COR-L47 (cell line): ENCODE measurements at regions not wholly inside any gene's neighbourhood (a gene's known extent, or its start where the extent isn't known, plus 50 kb on each side); places are given as distances from the start of the nearest gene placed in this dataset.
"Not testable (repeated sequence)": the region's sequence is repeated elsewhere in the genome, so short reads cannot be mapped to it uniquely, and the experiment has no call there.

ENCODE experiments used
- DNase-seq: peaks from one replicate; lab custom pipeline; 2025; lab: John Stamatoyannopoulos, UW

DNA sequence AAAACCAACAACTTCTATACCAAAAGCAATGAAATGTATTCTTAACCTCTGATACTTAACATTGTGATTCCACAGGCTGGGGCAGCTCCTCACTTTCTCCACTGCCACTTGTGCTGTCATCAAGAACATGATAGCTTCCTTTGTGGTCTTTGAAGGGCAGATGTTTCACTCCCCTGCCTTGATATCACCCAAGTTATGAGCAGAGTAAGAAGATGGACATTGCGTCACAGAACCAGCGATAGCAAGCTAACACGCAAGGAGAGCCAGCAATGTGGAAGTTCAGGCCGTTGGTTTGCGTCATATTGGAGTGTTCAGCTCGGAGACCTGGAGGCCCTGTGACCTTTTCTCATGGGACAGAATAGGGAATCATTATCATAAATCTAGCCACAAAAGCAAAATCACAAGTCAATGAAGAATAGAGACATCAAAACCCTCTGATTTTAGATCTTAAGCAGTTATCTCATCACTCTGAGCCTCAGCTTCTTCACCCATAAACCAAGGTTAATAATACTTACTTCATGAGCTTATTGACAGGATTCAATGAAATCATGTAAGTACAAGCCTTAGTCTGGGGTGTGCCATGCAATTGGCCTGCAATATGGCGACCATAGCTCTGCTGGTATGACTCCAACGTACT is 183.8 kb upstream of the THBS1 start:
- no peak for DNase-seq

DNA sequence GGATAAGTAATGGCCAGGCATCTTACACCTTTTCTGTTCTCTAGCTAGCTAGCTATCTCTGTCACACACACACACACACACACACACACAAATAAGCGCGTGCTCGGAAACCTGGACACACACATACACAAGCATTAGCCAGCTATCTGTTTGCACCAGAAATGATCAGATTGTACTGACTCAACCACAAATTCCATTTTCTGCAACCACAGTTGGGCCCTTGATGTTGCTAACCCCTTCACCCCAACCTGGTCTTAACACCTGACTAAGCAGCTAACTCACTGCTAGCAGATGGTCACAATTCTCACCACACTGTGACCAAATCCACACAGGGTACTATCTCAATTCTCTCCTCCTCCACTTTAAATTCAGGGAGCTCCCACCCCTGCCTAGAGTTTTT is 183.0 kb upstream of the THBS1 start:
- no peak for DNase-seq

DNA sequence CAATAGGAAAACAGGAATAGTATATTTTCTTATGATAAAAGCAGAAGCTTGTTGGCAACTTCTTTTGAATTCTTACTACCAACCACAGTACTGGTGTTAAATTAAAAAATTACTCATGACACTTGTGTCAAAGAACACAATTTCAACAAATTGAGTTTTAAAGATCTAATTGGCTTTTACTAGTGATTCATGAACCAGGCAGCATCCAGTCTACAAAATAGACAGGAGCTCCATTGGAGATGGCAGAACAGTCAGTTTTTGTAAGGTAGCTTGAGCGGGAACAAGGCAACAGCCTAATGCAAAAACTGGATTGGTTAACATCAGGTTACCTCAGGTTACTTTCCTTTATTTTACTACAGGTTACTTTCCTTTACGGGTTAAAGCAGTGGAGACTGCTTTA is 181.3 kb upstream of the THBS1 start:
- no peak for DNase-seq

DNA sequence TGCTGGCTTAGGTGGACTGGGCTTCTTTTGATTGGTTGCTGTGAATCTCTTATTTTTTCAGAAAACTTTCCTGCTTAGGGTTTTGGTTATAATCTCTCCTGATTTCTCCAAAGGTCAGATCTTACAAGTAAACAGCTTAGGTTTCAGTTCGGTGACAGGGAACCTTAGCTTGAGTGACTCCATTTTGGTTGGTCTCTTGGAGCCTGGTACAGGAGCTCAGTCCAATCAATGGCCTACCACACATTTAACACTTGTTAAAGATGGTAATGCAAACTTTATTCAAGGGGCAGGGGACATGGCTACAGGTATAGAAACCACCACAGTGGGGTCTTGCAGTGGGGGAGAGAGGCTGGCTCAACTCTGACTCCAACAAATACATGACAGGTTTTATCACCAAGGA is 180.9 kb upstream of the THBS1 start:
- DNase-seq: no peak

DNA sequence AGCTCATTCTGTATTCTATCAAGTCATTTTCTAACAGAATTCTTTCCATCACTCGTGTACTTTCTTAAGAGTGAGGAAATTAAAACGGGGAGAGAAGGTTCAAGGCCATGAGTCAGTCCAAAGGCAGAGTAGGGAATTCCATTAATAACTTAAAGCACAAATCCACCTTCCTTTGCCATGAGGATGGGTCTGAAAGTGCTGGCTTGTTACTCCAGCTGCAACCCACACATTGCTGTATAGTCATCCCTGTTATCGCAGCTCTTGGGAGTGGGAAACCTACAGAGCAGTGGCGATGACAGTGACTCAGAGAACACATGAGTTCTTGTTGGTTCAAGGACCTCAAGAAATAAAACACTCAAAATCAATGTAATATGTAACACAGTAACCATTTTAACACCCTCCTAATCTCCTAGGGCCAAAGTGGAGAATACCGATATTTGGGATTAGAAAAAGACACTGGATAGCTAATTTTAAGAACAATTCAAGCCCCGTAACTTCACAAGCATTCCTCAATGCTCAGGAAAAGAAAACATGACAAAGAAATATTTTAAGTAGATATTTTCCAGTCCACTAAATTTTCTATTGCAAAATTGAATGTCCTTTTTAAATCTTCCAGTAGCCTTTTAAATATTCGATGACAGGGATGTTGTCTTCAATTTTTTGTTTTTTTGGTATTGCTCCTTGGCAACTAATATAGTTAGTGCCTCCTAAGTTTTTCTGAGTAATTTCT is 179.9 kb upstream of the THBS1 start:
- no peak for DNase-seq

DNA sequence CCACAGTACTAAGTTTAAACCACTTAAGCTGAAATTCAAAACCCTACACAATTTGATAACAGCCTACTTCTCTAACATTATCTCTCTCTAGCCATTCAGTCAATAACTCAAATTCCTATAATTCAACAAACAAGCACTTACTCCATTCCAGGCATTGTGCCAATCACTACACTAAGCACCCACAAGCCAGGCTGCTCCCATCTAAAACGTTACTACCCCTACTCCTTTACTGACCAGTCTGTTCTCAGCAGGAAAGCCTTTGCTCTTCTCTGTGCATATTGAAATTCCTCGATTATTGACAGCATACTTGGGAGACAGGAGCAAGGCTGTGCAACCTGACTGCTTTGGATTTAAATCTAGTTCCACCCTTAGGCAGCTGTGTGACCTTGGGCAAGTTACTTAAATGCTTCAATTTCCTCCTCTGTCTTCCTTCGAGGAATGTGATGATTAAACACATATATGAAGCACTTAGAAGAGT is 177.2 kb upstream of the THBS1 start:
- peak; percentile 48 for DNase-seq

DNA sequence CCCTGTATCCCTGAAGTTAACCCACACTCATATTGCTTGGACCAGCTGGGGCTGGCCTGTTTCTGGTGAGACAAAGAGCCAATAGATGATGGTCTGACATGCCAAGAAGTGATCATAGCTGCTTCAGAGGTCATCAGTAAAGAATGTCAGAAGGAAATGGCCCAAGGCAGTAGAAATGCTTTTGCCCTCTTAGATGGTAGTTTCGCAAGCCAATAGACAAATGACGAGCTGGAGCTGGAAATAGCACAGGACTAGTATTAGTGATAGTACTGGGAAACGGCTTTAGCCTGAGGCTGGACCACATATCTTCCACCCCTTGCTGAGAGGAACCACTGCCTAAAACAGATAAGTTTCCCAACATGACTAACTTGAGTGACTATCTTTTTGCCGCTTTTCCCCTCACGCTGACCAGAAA is 176.1 kb upstream of the THBS1 start:
- no peak for DNase-seq

DNA sequence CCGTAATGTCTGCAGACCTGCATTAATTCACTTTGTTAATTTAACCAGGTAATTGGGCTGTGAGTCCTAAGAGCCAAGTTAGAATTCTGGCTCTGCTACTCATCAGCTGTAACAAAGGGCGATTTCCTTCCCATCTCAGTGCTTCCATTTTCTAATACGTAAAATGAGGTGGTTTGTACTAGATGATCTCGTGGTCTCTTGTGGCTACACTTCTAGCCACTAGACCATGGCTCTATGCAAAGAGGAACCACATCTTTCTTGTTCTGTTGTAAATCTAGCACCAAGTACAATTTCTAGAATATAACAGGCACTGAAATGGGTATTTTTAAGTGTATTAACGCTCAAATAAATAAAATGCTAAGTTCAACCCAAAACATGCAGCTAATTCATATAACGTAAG is 174.4 kb upstream of the THBS1 start:
- DNase-seq: no peak

DNA sequence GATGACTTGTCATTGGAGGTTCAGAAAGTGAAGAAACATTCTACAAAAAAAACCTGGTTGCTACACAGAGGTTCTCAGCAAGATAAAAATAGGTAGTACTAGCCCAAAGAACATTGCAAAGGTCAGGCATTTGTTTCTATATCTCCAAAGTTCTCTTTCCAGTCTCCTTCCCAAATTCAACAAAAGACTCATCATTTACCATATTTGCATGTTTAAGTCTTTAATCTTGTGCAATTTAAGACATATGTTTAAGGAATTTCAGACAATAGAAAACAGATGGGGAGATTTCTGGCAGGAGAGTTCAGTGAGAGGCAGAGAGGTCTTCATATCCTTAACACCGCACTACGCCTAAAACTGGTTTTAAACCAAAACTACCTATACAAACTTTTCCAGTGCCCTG is 173.8 kb upstream of the THBS1 start:
- DNase-seq: no peak

DNA sequence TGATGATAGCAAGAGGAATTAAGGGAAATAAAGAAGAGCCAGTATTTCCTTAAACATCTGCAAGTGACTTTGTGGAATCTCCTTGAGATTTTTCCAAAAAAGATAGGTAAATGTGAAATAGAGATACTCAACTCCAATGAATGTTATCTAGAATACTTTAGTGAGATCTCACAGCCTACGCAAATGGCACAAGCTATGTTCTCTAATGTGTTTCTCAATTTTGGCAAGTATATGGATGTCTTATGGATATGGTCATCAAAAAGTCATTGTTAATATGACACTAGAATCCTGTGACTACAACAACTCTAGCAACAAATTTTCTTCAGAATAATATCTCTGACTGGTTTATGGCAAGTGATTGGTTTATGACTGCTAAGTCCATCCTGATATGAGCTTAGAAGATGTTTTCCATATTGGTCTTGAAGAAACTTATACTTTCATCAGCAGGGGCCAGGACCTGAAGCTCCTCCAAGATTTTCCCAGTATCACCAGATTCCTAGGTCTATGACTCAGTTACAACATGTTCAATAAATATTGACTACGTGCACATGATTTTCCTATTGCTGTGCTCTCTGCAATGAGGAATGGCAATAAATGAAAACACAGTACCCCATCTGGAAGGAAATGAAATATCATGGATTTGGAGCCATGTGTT is 170.9 kb upstream of the THBS1 start:
- DNase-seq: no peak

DNA sequence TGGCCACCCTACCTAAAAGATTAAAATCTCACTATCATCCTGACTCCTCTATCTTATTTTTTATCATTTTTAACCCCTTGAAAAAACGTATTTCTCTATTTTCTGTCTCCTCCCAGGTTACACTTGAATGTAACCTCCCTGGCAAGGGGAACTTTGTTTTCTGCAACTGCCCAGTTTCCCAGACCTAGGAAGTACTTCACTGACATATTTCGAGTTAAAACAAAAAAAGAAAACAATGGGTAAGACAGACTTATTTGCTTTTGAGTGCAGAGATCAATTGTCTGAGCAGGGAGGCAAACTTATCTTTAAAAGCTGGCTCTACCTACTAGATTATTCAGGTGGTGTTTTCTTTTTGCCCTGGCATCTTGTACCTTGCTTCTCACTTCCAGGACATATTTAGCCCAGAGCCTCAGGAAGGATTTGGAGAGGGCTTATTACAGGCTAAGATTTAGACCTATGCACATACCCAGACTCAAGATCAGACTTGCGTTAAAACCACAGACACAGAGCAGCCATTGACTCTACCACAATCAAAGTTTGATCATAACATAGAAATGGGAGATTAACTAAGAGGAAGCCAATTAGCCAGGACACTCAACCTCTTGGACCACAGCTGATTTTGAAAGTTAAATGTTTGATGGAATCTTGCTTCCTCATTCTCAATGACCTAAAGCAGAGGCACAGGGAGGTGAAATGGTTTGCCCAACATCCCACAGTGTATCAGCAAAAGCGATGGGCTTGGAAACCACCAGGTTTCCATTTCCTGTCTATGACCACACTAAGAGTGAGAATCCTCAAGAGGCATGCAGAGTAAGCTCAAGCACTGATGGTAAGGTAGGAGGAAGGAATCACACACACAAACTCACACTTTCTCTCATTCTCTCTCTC is 169.5 kb upstream of the THBS1 start:
- no peak for DNase-seq

DNA sequence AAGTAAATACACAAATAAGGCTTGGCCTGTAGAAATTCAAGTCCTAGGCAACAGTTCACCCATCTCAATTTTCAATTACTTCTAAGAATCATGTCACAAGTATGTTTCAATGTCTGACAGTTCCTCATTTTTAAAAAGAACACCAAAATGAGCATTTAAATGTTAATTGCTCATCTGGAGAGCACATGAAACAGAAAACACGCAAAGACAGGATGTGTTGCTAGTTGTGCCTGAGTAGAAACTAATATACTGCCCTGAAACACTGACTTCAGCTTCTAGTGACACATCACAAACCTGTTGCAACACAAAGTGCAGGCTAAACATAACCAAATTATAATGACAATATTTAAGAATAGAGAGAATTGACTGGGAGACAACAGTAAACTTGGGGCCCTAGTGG is 167.3 kb upstream of the THBS1 start:
- DNase-seq: no peak

DNA sequence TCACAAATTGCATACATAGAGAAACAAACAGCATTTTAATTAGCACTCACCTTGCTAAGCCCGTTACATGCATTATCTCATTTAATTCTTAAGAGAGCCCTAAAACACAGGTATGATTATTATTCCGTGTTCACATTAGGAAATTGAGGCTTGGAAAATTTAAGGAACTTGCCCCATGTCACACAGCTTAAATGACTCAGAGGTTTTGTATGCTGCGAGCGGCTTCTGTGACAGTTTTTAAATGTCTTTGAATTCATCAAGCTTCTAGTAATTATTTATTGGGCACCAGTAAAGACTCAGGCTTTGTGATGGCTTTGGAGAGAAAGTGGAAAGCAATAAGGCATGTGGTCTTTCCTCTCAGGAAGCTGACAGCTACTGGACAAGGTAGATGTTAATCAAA is 166.7 kb upstream of the THBS1 start:
- no peak for DNase-seq

DNA sequence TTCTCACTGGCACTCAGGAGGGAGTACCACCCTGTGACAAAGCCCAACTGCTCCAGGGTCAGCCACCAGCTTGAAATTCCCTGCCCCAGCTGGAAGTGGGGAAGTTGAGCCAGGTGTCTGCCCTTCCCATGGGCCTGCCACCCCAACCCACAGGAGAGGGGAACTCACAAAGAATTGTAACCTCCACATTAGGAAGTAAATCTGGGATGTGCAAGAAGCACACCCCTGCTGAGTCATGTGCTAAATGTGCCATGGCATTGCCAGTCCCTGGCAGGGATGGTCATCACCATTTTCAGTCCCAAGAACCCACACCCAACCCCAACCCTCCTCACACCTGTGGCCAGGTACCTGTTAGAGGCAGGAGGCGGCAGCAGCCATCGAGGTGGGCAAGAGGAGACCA is 165.2 kb upstream of the THBS1 start:
- DNase-seq: no peak

DNA sequence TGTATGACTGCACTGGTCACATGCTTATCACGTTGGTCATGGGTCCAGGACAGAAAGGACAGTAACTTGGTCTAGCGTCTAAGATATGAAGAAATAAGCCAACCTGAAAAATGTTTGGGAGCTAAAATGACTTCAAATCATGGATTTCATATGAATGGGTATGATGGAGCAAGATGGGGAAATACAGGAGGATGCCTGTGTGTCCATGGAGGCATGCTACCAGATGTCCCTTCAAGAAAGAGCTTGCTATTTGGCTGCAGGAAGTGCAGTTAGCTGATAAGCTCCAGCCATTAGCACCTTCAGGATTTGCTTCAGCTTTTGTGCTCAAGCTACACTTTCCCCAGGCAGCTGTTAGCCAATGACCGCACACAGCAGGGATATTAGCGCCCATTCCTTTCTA is 164.6 kb upstream of the THBS1 start:
- DNase-seq: no peak

DNA sequence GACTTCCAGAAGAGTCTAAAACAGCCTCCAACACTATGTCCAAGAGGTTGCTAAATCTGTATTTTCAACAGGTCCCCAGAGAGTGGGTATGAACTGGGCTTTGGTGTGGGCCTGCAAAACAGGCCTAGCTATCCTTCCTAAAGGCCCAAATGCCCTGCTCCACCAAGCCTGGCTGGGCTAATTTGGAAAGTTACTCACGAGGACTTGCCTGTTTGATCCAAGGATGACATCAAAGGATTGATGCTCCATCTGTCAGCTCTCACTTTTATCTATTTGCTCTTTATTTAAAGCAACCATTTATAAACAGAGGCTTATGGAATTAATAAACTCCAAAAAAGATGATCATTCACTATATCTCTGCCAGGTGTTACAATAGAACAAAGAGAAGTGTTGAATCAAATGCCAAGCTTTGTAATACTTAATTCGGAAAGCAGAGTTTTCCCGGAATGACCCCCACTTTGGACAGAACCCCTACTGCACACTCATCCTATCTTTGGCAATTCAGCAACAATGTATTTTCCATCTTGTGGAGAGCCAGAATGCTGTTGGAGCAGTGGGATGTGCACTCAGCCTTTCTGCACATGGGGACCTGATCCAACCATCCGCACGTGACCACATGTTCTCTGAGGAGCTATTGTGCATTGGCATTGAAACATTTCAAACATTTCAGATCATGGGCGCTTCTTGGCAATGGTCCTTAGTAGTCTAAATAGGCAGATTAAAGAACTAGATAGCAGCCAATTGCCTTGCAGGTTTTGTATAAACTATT is 163.3 kb upstream of the THBS1 start:
- no peak for DNase-seq

DNA sequence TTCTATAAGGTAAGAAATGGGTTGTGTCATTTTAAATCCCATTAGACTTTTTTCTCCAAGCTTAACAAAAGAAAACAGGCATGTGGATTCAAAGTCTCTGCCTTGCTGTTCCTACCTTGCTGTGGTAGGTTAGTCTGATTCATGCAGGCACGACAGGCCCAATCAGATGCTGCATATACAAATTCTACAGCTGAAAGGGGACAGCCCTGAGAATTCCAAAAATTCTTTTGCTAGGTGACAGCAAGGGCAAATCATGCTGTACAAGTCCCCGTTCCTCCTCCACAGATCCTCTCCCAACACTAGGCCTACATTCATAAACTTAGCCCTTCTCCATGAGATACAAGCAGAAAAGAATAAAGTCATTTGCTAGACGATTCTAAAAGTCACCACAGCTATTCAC is 161.2 kb upstream of the THBS1 start:
- no peak for DNase-seq

DNA sequence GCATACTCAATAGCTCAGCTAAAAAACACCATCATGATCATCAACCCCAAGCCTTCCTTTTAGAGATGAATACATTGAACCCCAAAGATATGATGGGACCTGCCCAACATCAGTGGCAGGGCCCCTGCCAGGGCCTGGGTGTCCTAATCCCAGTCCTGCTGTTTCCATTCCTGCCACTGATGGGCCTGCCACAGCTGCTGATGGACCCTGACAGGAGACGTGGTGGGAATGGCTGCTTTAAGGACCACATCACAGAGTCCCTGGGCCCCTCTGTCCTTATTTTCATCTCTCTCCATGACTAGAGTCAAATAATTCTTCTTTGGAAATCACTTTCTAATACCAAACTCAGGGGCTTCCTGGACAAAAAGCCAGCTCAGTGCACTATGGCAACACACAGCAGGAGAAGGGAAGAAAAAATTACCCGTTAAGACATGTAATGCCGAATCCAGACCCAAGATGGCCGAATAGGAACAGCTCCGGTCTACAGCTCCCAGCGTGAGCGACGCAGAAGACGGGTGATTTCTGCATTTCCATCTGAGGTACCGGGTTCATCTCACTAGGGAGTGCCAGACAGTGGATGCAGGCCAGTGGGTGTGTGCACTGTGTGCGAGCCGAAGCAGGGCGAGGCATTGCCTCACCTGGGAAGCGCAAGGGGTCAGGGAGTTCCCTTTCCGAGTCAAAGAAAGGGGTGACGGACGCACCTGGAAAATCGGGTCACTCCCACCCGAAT is 160.6 kb upstream of the THBS1 start:
- DNase-seq: peak; percentile 22

DNA sequence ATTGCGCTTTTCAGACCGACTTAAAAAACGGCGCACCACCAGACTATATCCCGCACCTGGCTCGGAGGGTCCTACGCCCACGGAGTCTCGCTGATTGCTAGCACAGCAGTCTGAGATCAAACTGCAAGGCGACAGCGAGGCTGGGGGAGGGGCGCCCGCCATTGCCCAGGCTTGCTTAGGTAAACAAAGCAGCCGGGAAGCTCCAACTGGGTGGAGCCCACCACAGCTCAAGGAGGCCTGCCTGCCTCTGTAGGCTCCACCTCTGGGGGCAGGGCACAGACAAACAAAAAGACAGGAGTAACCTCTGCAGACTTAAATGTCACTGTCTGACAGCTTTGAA is 160.1 kb upstream of the THBS1 start:
- not testable (repeated sequence) for DNase-seq

DNA sequence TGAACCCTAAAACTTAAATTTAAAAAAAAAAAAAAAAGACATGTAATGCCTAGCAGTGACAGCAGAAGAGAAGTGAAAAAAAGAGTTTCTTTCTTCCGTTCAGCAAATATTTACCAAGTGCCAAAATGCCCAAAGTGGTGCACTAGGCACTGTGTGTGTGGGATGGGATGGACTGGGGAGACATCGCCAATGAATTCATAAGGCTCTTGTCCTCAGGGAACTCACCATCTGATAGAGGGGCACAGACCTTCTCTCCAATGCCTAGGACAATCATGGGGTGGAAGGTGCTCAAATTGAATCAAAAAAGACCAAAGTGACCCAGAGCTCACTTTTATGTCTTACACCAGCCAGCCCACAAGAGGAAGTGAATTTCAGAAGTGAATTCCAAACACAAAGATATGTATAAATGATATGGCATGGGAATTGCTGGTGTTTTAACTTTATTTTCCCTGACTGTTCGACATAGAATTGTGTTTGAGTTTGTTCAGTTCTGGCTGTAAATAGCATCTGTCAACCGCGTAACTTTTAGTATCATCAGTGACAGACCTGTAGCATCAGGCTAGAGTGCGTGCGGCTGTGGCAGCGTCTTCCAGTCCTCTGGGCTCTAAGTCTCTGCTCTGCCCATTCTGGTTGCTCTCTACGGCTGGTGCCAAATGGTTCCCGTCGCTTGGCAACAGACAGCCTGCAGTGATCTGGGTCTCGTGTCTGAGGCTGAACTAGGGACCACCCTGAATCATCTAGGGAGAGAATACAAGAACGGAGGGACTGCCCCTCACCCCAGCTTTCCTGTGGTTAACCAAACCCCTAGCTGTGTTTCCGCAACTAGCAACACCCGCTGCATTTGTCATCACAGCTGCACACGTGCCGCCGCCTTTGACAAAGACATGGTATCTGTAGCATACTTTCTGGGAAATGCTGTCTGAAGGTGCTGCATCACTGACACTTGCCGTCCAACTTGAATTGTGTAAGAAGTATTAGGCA is 154.0 kb upstream of the THBS1 start:
- DNase-seq: no peak
